GM12872 (cell line): ENCODE measurements at regions not wholly inside any gene's neighbourhood (a gene's known extent, or its start where the extent isn't known, plus 50 kb on each side); places are given as distances from the start of the nearest gene placed in this dataset.

Source experiments
- TF ChIP-seq, protein P1 (sequence below): IDR thresholded peaks from 3 replicates; pipeline ENCODE4 v1.5.1; 2011; ENCODE audit warnings: low read depth, mild to moderate bottlenecking, low read length, moderate library complexity; ENCODE audit not compliant: insufficient read depth

DNA sequence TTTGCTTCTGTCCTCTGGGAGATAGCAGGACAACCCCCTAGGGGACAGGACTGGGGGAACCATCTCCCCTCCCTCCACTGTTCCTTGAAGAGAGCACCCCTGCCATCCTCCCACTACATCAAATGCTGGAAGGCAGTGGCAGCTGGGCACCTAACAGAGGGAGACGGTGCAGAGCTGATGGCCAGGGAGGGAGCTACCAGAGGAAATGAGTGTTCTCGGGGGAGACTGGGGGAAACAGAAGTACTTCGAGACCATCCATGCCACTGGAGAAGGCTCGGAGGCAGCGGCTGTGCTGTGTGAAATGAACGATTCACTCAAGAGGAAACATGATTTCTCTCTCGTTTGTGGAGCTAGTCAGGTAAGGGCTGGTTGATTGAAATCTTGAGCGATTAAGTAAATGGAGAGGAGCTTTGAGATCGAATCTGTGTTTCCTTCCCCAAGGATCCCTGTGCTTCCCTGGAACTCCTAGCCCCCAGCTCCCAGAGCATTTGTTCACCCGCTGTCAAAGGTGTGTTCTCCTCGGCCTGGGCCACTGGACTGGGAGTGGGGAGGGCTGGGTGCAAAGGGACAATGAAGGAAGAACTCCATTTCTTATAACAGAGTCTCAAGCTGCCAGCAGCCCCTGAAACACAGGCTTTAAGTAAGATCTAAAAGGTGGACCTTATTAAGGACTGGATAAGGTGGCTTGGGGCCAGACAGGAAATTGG lies 261.3 kb upstream of the MOCS1 start:
- TF ChIP-seq, protein P1, sequence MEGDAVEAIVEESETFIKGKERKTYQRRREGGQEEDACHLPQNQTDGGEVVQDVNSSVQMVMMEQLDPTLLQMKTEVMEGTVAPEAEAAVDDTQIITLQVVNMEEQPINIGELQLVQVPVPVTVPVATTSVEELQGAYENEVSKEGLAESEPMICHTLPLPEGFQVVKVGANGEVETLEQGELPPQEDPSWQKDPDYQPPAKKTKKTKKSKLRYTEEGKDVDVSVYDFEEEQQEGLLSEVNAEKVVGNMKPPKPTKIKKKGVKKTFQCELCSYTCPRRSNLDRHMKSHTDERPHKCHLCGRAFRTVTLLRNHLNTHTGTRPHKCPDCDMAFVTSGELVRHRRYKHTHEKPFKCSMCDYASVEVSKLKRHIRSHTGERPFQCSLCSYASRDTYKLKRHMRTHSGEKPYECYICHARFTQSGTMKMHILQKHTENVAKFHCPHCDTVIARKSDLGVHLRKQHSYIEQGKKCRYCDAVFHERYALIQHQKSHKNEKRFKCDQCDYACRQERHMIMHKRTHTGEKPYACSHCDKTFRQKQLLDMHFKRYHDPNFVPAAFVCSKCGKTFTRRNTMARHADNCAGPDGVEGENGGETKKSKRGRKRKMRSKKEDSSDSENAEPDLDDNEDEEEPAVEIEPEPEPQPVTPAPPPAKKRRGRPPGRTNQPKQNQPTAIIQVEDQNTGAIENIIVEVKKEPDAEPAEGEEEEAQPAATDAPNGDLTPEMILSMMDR = no peak

DNA sequence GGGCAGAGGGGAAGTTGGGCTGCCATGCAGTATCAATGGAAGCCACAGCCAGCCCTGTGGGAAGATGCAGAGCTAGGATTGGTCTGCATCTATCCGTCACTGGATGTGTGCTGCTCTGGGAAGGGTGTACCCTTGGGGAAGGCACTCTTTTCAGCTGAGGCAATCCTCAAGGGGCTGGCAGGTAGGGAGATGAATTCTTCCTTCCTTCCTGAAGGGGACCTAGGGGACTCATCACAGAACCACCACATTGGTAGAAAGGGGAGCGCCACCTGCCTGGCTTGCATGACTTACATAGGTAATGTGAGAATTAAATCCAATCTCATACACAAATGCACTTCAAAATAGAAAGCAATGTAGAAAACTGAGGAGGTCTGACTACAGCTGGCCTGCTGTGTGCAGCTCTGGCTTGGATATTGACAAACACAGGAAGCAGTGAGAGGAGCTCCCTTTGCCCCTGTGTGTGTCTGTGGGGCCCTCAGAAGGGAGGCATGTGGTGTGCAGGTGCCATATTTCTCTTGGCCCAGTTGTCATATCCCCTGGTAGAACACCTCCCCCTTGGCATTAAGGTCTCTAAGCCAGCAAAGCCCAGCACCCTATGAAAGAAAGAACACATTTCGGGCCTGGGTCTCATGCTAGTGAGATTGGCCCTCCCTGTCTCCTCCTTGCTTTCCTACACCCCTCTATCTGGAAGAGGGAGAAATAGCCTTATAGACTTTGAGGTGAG lies 260.3 kb upstream of the MOCS1 start:
- TF ChIP-seq, protein P1 = no peak

DNA sequence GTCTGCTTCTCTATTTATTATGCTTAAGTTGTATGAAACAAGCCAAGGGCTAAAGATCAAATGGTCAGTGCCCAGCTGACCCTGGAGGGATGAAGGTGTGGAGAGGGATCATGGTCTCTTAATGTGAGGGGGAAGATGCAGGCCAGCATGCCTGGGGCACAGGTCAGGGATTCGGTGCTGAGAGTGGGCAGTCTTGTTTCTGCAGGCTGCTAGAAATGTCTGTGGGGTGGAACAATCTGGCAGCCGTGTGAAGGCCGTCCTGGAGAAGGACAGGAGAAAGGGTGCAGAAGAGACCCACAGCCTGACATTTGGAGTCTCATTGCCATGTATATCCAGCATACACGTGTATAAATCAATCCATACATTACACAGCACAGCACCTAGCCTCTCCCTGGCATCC lies 258.3 kb upstream of the MOCS1 start:
- TF ChIP-seq, protein P1 = no peak

DNA sequence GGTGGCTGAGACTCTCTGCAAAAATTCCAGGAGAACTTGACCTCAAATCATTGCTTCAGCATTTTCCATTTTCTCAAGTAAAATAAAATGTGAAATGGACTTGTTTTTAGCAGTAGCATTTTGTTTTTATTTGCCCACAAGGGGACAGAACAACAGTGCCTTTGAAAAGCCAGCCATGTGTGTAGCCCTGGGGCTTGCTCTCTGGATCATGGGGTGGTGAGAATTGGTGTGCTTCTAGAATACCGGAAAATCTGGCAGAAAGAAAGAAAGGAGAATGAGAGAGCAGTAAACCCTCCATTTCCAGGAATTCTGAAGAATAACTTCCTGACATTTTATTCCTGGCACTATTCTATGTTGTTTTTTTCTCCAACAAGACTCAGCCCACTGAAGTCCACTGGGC lies 254.7 kb upstream of the MOCS1 start:
- TF ChIP-seq, protein P1 = no peak

DNA sequence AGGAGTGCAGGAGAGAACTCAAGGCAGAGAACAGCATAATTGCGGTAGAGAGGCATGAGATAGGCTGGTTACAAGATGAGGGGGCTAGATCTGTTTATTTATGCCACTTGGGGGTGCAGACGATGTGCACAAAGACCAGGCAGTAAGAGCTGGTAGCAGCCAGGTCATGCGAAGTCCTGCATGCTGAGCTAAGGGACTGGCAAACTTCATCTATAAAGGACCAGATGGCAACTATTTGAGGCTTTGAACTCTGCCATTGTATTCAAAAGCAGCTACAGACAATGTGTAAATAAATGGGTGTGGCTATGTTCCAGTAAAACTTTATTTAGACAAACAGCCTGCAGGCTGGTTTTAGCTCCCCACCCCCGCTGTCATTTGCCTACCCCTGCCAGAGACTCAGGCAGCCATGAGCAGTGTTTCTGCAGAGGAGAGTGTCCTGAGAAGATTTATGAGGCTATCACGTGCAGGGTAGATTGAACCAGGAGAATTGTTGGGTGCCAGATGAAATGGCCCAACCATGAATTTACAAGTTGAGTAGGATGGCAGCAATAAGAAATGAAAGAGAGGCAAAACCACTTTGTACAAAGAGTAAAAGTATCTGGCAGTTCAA lies 253.4 kb upstream of the MOCS1 start:
- TF ChIP-seq, protein P1 = no peak

DNA sequence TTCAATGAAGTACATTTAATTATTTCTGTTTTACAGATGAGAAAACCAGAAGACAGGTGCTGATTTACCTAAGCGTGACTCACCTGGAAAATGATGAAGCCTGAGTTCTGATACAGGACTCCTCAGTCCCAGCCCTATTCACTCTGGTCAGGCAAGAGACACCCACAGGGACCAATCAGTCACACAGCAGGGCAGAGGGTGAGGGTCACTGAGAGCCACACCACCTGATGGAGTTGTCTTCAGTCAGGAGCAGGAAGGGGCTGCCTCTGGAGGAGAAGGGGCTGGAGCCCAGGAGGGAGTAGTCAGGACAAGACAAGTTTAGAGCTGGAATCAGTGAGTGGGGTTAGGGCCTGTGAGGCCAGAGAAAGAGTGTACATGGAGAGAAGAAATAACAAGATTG lies 251.2 kb upstream of the MOCS1 start:
- TF ChIP-seq, protein P1 = no peak

DNA sequence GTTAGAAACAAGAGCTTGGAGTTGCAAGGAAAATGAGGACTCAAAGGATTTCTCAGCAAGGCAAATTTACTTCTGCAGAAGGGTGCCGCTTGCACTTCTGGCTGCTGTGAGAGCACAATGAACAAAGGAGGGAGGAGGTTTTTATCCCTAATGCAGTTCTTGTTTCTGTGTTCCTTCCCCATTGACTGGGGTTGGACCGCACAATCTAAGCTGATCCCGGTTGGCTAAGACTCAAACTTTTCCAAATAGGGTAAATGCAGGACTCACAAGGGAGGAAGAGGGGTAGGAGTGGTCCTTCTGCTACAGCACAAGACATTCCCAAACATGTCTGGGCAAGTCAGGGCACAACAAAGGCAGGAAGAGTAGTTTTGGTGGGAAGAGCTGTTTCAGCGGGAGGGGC lies 249.6 kb upstream of the MOCS1 start:
- TF ChIP-seq, protein P1 = no peak
